HG03558 (cell line): ENCODE measurements at regions not wholly inside any gene's neighbourhood (a gene's known extent, or its start where the extent isn't known, plus 50 kb on each side); places are given as distances from the start of the nearest gene placed in this dataset.
"Not testable (repeated sequence)": the region's sequence is repeated elsewhere in the genome, so short reads cannot be mapped to it uniquely, and the experiment has no call there.

Source experiments
- ATAC-seq: cut with Tn5 transposase; IDR thresholded peaks from one replicate; pipeline ENCODE4 v1.9.1; 2021; ENCODE audit warnings: moderate number of reproducible peaks; ENCODE audit not compliant: unreplicated experiment; ENCODE audit errors: extremely low read depth

GRCh38 chr12:4822572-4822971 lies 87.1 kb upstream of the KCNA1 start:
- ATAC-seq, result no peak

- ATAC-seq, result no peak
Measured at GRCh38 chr12:4824380-4824779, 85.3 kb upstream of the KCNA1 start.

GRCh38 chr12:4825011-4825858 lies 84.5 kb upstream of the KCNA1 start:
- no peak for ATAC-seq

GRCh38 chr12:4826909-4827308 lies 82.8 kb upstream of the KCNA1 start:
- no peak for ATAC-seq

GRCh38 chr12:4828176-4828575 lies 81.5 kb upstream of the KCNA1 start:
- no peak for ATAC-seq

- ATAC-seq, result peak; percentile 47
Measured at GRCh38 chr12:4829161-4829792, 80.4 kb upstream of the KCNA1 start.

GRCh38 chr12:4829793-4830162 lies 79.9 kb upstream of the KCNA1 start:
- ATAC-seq, result no peak

GRCh38 chr12:4830556-4831210 lies 79.0 kb upstream of the KCNA1 start:
- ATAC-seq, result no peak

GRCh38 chr12:4833053-4833452 lies 76.7 kb upstream of the KCNA1 start:
- ATAC-seq, result no peak

GRCh38 chr12:4833524-4833923 lies 76.2 kb upstream of the KCNA1 start:
- no peak for ATAC-seq

GRCh38 chr12:4842401-4842800 lies 67.3 kb upstream of the KCNA1 start:
- ATAC-seq, result not testable (repeated sequence)

- no peak for ATAC-seq
Measured at GRCh38 chr12:4843907-4844306, 65.8 kb upstream of the KCNA1 start.

- ATAC-seq, result no peak
Measured at GRCh38 chr12:4847713-4848112, 62.0 kb upstream of the KCNA1 start.

GRCh38 chr12:4849115-4849541 lies 60.6 kb upstream of the KCNA1 start:
- ATAC-seq, result no peak

- ATAC-seq, result no peak
Measured at GRCh38 chr12:4849795-4850345, 59.8 kb upstream of the KCNA1 start.

GRCh38 chr12:4850857-4851380 lies 58.8 kb upstream of the KCNA1 start:
- no peak for ATAC-seq

GRCh38 chr12:4852308-4852707 lies 57.4 kb upstream of the KCNA1 start:
- ATAC-seq, result no peak

- ATAC-seq, result no peak
Measured at GRCh38 chr12:4852911-4853310, 56.8 kb upstream of the KCNA1 start.

GRCh38 chr12:4855121-4855924 lies 54.4 kb upstream of the KCNA1 start:
- ATAC-seq, result no peak

- no peak for ATAC-seq
Measured at GRCh38 chr12:4856596-4856995, 53.1 kb upstream of the KCNA1 start.
